SK-N-SH treated with all-trans-retinoic acid at 6 μM for 48 hours (cell line): ENCODE measurements at regions not wholly inside any gene's neighbourhood (a gene's known extent, or its start where the extent isn't known, plus 50 kb on each side); places are given as distances from the start of the nearest gene placed in this dataset.
A peak's percentile ranks its signal among the peaks of the same experiment; 100 is the strongest.
"Not testable (repeated sequence)": the region's sequence is repeated elsewhere in the genome, so short reads cannot be mapped to it uniquely, and the experiment has no call there.

Experiments used
- ATAC-seq: fragments of 200-7000 bp; cut with Tn5 transposase; 3 replicates; pipeline ENCODE4 v1.9.1; 2020; ENCODE audit warnings: mild to moderate bottlenecking, moderate library complexity
- ARNTL ChIP-seq: fragments of 450-650 bp; formaldehyde crosslinking; IDR thresholded peaks from 2 replicates; pipeline ENCODE4 v1.5.0; 2020; ENCODE audit warnings: low read depth, mild to moderate bottlenecking, moderate library complexity, borderline replicate concordance
- BACH2 ChIP-seq: fragments of 250-450 bp; sonication (Bioruptor Pico); IDR thresholded peaks from 2 replicates; pipeline ENCODE4 v1.9.0; 2021; ENCODE audit warnings: mild to moderate bottlenecking, borderline replicate concordance
- CREB5 ChIP-seq: fragments of 250-450 bp; sonication (Bioruptor Pico); IDR thresholded peaks from 2 replicates; pipeline ENCODE4 v1.5.1; 2020; ENCODE audit warnings: low read depth, mild to moderate bottlenecking, moderate library complexity
- CSDC2 ChIP-seq: fragments of 250-450 bp; sonication (Bioruptor Pico); IDR thresholded peaks from 2 replicates; pipeline ENCODE4 v1.5.0; 2020; ENCODE audit warnings: mild to moderate bottlenecking, moderate library complexity
- CSRNP3 ChIP-seq: fragments of 250-450 bp; sonication (Bioruptor Pico); IDR thresholded peaks from 2 replicates; pipeline ENCODE4 v1.5.1; 2021; ENCODE audit warnings: mild to moderate bottlenecking, moderate library complexity
- ESRRG ChIP-seq: fragments of 250-450 bp; sonication (Bioruptor Pico); IDR thresholded peaks from 2 replicates; pipeline ENCODE4 v1.6.1; 2021; ENCODE audit warnings: mild to moderate bottlenecking
- GLIS3 ChIP-seq: fragments of 250-450 bp; sonication (Bioruptor Pico); IDR thresholded peaks from 2 replicates; pipeline ENCODE4 v1.5.0; 2020; ENCODE audit warnings: mild to moderate bottlenecking, moderate library complexity
- ISL1 ChIP-seq: fragments of 250-450 bp; sonication (Bioruptor Pico); IDR thresholded peaks from 2 replicates; pipeline ENCODE4 v2.1.2; 2022; ENCODE audit warnings: mild to moderate bottlenecking, moderate library complexity
- OSR1 ChIP-seq: fragments of 250-450 bp; sonication (Bioruptor Pico); IDR thresholded peaks from 2 replicates; pipeline ENCODE4 v1.8.0; 2022; ENCODE audit warnings: moderate library complexity, mild to moderate bottlenecking, inconsistent platforms
- PATZ1 ChIP-seq: fragments of 250-450 bp; sonication (Bioruptor Pico); IDR thresholded peaks from 2 replicates; pipeline ENCODE4 v1.8.0; 2020; ENCODE audit warnings: mild to moderate bottlenecking, moderate library complexity, borderline replicate concordance
- POU6F1 ChIP-seq: fragments of 250-450 bp; sonication (Bioruptor Pico); IDR thresholded peaks from 2 replicates; pipeline ENCODE4 v1.8.0; 2021; ENCODE audit warnings: low read depth, mild to moderate bottlenecking, moderate library complexity, borderline replicate concordance
- PPARA ChIP-seq: fragments of 250-450 bp; sonication (Bioruptor Pico); IDR thresholded peaks from 2 replicates; pipeline ENCODE4 v1.5.0; 2020; ENCODE audit warnings: mild to moderate bottlenecking, borderline replicate concordance
- SNAI2 ChIP-seq: fragments of 250-450 bp; sonication (Bioruptor Pico); IDR thresholded peaks from 2 replicates; pipeline ENCODE4 v1.5.0; 2020; ENCODE audit warnings: mild to moderate bottlenecking, moderate library complexity
- TCF4 ChIP-seq: fragments of 250-450 bp; sonication (Bioruptor Pico); IDR thresholded peaks from 2 replicates; pipeline ENCODE4 v1.8.0; 2021; ENCODE audit warnings: mild to moderate bottlenecking, moderate library complexity, borderline replicate concordance
- TSHZ2 ChIP-seq: fragments of 250-450 bp; sonication (Bioruptor Pico); IDR thresholded peaks from 2 replicates; pipeline ENCODE4 v1.5.0; 2020; ENCODE audit warnings: mild to moderate bottlenecking, moderate library complexity
- ZC3H10 ChIP-seq: fragments of 250-450 bp; sonication (Bioruptor Pico); IDR thresholded peaks from 2 replicates; pipeline ENCODE4 v1.5.1; 2021; ENCODE audit warnings: mild to moderate bottlenecking, moderate library complexity
- ZFP3 ChIP-seq: fragments of 250-450 bp; sonication (Bioruptor Pico); IDR thresholded peaks from 2 replicates; pipeline ENCODE4 v1.5.0; 2020; ENCODE audit warnings: mild to moderate bottlenecking, moderate library complexity
- ZFP30 ChIP-seq: fragments of 450-650 bp; formaldehyde crosslinking; IDR thresholded peaks from 2 replicates; pipeline ENCODE4 v1.5.0; 2022; ENCODE audit warnings: mild to moderate bottlenecking, moderate library complexity
- ZNF70 ChIP-seq: fragments of 450-650 bp; formaldehyde crosslinking; IDR thresholded peaks from 2 replicates; pipeline ENCODE4 v1.5.0; 2020; ENCODE audit warnings: mild to moderate bottlenecking, moderate library complexity

GRCh38 chr12:92059960-92060359, 85.7 kb downstream of the BTG1 start:
- no peak for TF ChIP-seq ZNF70
- ATAC-seq = peak; percentile 74

GRCh38 chr12:92058664-92059063, 87.0 kb downstream of the BTG1 start:
- TF ChIP-seq CSDC2 (CRISPR knock-in tag) = no peak
- TF ChIP-seq GLIS3 (CRISPR knock-in tag) = no peak
- no peak for ATAC-seq

GRCh38 chr12:92056756-92057155, 88.9 kb downstream of the BTG1 start:
- not testable (repeated sequence) for ATAC-seq

GRCh38 chr12:92056290-92056689, 89.4 kb downstream of the BTG1 start:
- TF ChIP-seq ZFP30 (CRISPR knock-in tag) (no peak), ISL1 (CRISPR knock-in tag) (no peak), ZFP3 (no peak), PATZ1 (CRISPR knock-in tag) (no peak), ZC3H10 (CRISPR knock-in tag) (no peak), PPARA (CRISPR knock-in tag) (no peak), ARNTL (CRISPR knock-in tag) (no peak), GLIS3 (CRISPR knock-in tag) (no peak), TCF4 (CRISPR knock-in tag) (no peak), SNAI2 (CRISPR knock-in tag) (no peak), BACH2 (CRISPR knock-in tag) (no peak)

GRCh38 chr12:92055877-92056276, 89.8 kb downstream of the BTG1 start:
- TF ChIP-seq POU6F1 (CRISPR knock-in tag) = no peak
- no peak for TF ChIP-seq ZNF70
- TF ChIP-seq BACH2 (CRISPR knock-in tag) = no peak
- TF ChIP-seq CSDC2 (CRISPR knock-in tag) = no peak
- no peak for TF ChIP-seq SNAI2 (CRISPR knock-in tag)
- no peak for TF ChIP-seq ISL1 (CRISPR knock-in tag)
- no peak for TF ChIP-seq CSRNP3 (CRISPR knock-in tag)
- no peak for ATAC-seq

More at GRCh38 chr12:92056290-92056689, 89.4 kb downstream of the BTG1 start:
- ATAC-seq = no peak

GRCh38 chr12:92051441-92051840, 94.2 kb downstream of the BTG1 start:
- ATAC-seq = no peak
- TF ChIP-seq ESRRG (CRISPR knock-in tag) (no peak), CSRNP3 (CRISPR knock-in tag) (no peak), ISL1 (CRISPR knock-in tag) (no peak), CREB5 (CRISPR knock-in tag) (no peak), OSR1 (CRISPR knock-in tag) (no peak), PATZ1 (CRISPR knock-in tag) (no peak), PPARA (CRISPR knock-in tag) (no peak), TSHZ2 (CRISPR knock-in tag) (no peak), ZFP3 (no peak), GLIS3 (CRISPR knock-in tag) (no peak), TCF4 (CRISPR knock-in tag) (no peak)
